HG03342 (cell line): ENCODE measurements at regions not wholly inside any gene's neighbourhood (a gene's known extent, or its start where the extent isn't known, plus 50 kb on each side); places are given as distances from the start of the nearest gene placed in this dataset.
"Not testable (repeated sequence)": the region's sequence is repeated elsewhere in the genome, so short reads cannot be mapped to it uniquely, and the experiment has no call there.

Source experiments
- ATAC-seq: cut with Tn5 transposase; IDR thresholded peaks from one replicate; pipeline ENCODE4 v1.9.1; 2021; ENCODE audit warnings: mild to moderate bottlenecking, moderate library complexity; ENCODE audit not compliant: unreplicated experiment

DNA sequence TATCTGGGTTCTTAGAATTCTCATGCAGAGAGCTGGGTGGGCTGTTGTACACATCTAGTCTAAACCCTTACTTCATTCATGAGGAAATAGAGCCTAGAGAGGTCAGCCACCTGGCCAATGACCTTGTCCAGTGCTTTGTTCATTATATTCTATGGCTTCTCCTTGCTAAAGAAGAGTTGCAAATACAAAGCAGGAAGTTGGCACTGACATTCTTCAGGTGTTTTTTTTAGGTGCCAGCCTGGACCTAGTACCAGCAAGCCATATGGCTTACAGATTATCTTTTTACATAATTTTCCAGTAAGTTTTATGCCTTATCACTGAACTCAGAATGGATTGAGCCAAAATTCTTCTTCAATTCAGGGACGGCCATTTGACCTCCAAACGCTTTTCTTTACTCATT is 54.7 kb upstream of the PGM2 start:
- no peak for ATAC-seq

DNA sequence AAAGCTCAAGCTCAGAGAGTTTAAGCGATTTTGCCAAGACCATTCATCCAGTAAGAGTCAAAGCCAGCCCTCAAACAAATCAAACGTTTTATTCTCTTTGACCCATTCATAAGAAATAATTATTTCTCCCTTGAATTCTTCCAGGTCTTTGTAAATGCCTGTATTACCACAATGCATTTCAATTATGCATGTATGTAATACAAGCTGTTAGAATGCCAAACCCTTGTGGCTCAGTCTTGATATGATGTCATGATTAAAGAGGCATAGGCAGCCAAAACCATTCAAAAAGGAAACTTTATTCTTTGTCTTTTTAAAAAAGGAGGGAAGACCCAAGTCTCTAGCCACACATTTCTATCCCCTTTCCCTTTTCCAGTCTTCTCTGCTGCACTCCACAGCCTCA is 56.5 kb upstream of the PGM2 start:
- no peak for ATAC-seq

DNA sequence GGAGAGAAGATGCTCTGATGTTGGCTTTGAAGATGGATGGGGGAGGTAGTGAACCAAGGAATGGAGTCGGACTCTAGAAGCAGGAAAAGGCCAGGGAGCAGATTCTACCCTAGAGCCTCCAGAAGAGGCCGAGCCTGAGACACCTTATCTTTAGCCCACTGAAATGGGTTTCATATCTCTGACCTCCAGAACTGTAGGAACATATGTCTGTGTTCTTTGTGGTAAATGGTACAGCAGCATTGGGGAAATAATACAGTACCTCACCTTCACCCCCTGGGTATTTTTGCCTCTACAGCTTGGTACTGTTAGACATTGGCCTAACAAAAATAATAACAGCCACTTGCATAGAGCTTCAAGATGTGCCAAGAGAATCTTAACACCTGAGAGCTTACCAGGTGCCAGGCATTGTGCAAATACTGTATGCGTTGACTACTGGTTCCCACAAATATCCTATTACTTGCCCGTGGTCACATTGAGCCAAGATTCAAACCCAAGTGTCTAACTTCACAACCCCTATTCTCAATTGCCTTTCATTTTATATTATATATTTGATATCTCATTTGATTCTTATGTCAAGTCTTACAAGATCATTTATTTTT is 57.0 kb upstream of the PGM2 start:
- ATAC-seq: no peak

DNA sequence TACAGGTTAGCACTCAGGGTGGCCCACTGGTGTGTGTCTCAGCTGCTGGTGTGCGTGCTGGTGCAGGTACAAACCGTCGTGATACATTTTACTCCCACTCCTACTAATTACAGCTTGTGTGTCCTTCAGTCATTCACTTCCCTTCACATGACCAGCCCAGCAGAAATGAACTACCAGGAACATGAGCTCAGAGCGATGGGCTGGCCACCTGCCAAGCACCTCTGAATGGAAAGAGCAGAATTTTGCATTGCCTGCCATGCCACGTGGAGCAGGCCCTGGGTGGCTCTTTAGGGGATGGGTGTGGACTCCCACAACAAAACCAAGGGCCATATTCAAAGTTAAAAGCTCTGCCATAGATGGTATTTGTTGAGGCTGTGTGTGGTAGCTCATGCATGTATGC is 58.9 kb upstream of the PGM2 start:
- no peak for ATAC-seq

DNA sequence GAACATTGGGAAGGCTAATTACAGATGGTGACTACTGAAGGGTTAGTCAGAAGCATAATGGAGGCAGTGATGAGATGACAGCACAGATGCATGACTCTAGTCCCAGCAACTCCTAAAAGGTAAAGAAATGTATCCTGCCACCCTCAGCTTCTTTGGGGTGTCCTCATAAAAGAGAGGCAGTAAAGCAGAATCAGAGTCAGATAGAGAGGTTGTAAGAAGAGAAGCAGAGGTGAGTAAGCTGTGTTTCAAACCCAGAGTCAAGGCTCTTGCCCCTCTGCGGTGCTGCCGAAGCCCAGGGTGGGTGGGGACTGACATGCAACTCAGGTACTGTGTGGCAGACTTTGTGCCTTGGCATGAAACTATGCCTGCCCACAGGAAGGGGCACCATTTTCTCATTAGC is 59.5 kb upstream of the PGM2 start:
- no peak for ATAC-seq

DNA sequence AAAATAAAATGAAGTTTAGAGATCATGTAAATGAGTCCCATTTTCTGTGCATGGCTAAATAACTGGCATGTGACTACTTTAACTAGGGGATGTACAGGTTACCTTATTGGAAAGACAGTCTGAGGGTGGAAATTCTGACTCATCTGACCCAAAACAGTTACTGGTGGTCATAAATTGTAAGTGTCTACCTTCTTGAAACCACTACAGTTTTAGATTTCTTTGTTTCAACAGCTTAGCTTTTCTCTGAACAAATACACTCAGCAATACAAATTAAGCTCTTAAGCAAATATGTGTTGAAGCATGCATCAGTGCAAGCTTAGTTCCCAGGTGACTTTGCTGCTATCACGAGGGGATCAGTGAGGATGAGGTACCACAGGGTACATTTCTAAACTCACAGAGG is 60.7 kb upstream of the PGM2 start:
- peak; percentile 54 for ATAC-seq

DNA sequence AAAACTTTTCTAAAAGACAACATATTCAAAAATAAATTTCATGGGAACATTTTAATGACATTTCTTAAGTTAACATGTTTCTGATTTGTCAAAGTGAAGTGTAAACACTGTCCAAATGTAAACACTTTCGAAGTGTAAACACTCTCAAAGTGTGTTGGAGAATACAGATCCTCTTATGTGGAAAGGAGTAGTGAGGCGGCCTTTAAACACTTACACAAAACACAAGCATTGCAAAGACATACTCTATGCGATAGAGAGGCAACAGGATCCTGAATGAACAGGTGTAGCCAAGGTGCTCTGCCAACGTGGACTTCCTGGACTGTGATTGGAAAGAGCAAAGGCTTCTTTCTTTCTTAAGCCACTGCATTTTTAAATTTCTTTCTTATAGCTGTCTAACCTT is 62.7 kb upstream of the PGM2 start:
- no peak for ATAC-seq

DNA sequence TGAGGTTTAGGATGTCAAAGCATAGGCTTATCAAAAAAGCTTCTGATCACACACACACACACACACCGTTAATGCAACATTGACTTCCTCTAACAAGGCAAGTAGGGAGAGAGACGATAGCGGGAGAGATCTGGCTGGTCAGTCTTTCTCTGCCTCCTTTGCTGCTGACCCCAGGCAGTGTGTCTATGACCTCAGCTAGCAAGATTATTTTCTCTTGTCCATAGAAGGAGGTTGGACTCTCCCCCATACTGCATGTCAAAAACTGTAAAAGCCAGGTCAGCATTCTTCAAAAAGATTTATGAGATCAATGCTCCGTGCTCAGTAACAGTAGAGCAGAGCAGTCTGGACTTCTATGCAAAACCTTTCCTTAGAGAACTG is 63.5 kb upstream of the PGM2 start:
- no peak for ATAC-seq

DNA sequence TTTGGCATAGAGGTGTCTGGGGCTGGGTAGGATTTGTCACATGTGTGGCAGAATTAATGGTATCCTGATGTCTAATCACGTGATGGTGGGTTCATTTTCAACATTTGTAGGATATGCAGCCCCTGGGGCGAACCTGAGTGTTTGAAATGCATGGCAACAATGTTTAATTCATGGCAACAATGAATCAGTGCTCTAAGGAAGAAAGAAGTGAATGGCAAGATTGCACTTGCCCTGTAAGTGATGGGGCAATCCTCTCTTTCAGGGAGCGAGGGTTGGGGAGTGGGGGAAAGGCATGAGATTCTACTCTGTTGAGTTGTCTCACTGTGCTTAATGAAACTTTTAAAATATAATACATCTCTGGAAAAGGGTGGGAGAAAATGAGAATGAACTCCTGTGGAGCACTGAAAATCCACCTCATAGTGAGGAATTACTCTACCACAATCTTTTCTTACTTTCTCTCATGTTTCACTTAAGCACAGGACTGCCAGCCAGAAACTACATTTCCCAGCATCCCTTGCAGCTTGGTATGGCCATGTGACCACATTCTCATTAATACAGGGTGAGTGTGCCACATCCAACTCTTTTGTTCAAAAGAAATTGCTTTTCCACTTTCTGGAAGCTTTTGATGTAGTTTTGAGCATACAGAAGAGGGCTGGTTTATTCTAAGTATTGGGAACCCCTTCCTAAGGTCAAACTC is 64.0 kb upstream of the PGM2 start:
- no peak for ATAC-seq

DNA sequence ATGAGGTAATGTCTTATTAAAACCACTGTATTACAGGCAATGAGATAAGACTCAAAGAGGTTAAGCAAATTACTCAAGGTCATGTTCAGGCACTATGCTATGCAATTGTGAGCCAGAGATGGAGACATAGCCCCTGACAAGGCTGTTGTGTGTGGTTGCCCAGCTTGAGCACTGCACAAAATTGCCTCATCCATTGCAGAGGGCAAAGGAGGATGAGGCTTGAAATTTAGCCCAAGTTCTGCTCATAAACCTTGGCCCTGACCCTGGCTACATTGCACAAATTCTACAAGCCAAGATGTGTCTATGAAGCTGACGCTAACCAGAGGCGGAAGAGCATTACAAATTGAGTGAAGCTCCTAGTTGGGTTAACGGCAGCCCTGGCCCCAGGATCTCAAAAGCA is 65.6 kb upstream of the PGM2 start:
- no peak for ATAC-seq

DNA sequence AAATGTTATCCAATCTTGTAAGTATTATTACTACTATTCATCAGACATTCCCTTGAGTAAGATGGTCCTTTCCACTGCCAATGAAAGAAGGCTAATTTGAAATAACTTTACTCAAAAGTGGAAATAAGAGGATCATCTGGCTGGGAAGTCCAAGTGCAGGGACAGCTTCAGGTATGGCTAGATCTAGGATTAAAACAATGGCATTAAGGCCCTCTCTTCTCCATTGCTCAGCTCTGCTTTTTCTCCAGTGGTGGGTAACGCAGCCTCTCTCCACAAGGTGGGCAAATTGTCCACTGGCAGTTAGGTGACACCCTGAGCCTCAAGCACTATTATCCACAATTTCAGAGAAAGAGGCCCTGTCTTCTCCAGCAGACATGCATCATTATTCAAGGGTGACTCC is 66.7 kb upstream of the PGM2 start:
- ATAC-seq: no peak

DNA sequence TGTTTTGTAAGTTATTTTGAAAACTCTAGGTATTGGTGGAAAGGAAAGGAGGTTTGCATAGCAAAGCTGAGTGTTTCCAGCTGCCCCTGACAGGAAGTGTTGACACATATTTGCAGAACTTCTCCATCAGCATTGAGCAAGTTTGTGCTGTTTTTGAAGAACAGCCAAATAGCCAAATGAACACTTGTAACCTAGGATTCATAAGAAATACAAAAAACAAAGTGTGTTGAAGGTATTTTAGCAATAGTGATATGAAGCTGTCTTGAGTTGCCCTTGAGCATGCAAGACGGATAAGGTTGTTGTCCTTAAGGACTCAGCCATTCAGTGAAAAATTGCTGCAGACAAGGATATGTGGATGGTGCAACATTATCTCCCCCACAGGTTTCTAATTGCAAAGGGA is 68.3 kb upstream of the PGM2 start:
- no peak for ATAC-seq

DNA sequence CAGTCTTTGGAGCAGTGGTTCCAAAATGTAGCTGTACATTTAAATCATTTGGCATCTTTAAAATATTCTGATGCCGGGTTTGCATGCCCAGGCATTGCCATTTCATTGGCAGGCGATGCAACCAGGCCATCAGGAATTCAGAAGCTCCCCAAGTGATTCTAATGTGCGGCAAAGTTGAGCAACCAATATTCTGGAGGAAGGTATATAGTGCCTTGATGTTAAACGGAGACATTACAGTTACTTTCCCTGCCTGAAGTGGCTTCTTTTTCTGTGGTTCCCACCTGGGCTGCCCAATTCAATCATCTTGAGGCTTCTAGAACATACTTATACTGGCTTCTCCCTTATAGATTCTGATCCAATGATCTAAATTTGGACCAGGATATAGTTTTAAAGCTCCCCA is 68.7 kb upstream of the PGM2 start:
- ATAC-seq: no peak

DNA sequence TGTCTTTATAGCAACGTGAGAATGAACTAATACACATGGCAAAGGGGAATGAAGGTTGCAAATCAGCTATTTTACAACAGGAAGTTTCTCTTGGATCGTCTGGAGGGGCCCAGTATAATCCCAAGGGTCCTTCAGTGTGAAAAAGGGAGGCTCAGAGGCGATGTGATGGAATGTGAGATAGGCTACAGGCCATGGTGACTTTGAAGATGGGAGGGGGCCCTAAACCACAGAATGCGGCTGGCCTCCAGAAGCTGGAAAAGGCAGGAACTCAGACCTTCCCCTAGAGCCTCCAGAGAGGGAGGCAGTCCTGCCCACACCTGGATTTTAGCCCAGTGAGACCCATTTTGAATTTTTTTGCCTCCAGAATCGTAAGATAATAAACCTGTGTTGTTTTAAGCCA is 69.4 kb upstream of the PGM2 start:
- ATAC-seq: no peak

DNA sequence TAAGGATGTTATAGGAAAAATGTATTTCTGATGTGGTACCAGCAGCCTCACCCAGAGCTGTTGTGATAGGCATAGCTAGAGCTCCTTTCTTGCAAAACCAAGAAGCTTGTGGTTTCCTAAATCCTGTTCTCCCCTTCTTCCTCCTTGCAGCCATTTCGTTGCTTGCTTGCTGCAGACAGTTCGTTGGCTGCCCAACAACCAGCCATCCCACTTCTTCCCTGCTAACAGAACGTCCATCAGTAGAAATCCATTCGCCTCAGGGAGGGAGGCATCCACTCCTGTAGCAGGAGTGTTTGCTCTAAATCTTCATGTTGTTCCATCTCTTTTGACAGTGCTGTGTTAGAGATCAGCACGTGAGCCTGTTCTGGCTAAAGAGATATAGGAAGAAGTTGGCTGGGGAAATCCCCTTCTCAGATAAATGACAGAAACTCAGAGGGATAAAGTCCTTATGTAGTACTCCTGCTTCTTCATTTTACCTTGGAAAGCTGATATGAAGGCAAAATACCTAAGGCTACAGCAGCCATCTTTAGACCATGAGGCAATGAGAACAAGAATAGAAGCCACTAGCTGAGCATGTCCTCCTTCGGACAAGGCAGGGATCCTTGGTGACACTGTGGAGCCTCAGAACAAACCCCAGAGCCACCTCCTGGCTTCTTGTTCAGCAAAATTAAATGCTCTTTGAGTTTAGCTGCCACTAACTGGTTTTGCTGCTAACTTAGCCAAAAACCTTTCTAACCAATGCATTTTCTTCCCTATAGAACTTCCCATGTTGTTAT is 68.4 kb upstream of the RELL1 start:
- ATAC-seq: no peak

DNA sequence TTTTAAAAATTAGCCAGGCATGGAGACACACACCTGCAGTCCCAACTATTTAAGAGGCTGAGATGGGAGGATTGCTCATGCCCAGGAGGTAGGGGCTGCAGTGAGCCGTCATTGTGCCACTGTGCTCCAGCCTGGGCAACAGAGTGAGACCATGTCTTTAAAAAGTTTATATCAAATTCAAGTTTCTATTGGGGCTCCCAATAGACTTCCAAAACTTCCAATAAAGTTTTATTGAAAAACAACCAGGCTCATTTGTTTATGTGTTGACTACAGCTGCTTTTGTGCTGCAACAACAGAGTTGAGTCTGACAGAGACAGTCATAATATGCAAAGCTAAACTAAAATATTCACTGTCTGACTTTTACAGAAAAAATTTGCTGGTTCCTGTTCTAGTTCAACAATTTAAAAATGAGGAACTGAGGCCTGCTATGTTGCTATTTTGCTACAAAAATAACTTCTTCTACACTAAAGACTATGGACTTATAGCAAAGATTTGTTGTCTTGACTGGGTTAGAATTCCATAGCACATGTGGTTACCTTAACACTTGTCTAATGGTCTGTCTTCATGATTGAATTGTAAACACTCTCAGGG is 63.3 kb upstream of the RELL1 start:
- ATAC-seq: peak; percentile 61

DNA sequence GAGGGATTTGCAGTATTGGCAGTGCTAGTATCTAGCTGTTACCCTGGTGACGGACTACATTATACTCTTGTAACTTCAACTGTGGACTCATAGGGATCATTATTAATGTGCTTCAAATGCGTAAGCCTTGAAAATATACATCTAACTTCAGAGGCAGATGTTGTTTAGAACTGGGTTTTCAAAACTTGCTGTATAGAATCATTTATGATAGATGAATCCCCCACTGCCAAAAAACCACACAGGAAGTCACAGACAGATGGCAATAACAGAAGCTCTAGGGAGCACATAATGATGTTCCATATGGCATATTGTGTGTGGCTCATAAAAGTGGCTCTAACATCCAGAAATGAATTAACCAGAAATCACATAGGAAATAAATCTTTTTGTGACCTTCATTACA is 62.3 kb upstream of the RELL1 start:
- ATAC-seq: no peak

DNA sequence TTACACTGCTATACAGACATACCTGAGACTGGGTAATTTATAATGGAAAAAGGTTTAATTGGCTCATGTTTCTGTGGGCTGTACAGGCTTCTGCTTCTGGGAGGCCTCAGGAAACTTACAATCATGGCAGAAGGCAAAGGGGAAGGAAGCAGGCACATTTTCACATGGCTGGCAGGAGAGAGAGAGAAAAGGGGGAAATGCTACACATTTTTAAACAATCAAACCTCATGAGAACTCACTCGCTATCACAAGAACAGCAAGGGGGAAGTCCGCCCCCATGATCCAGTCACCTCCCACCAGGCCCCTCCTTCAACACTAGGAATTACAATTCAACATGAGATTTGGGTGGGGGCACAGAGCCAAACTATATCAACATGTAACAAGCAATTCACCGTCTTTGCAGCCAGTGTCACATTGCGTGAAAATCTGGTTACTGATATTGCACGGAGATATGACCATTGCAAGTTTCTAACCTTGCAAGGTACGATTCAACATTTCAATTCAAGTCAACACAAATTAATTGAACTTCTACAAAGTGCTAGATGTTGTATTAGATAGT is 61.7 kb upstream of the RELL1 start:
- no peak for ATAC-seq

DNA sequence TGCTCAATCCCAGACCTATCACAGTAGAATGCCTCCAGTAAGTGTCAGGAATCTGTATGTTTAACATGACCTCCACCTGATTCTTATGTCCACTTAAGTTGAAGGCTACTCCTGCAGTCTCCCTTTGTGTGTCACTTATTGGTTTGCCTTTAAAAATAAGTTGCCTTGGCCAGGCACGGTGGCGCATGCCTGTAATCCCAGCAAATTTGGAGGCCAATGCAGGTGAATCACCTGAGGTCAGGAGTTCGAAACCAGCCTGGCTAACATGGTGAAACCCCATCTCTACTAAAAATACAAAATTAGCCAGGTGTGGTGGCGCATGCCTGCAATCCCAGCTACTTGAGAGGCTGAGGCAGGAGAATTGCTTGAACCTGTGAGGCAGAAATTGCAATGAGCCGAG is 60.7 kb upstream of the RELL1 start:
- not testable (repeated sequence) for ATAC-seq

DNA sequence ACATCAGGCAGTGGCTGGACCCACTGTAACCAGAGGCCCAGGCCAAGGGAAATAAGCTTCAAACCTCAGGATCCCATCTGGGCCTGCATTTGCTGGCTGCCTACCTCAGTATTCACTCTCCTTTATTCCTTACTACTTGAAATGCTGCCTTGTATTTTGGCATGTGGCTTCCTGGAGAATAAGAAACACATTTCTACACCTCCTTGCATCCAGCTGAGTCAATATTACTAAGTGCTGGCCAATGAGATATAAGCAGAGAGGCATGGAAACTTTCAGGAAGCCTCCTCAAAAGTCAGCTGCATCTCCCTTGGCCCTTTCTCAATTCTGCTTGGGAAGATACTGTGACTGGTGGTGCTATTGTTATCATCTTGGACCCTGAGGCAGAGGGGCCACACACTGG is 59.8 kb upstream of the RELL1 start:
- no peak for ATAC-seq

DNA sequence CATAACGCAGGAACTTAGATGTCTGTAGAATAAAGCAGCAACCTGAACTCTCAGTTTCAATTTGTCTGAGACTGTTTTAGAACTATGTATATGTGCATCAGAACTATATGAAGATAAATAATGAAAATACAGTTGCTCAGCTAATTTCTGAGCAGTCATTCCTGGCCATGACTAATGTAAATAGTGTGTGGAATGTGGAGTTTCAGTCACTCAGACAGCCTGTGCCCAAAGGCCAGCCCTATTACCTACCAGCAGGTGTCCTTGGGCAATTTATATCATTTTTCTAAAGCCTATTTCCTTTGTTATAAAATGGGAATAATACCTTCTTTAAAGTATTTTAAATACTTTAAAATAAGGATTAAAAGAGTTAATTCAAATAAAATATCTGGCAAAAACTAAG is 56.0 kb upstream of the RELL1 start:
- no peak for ATAC-seq

DNA sequence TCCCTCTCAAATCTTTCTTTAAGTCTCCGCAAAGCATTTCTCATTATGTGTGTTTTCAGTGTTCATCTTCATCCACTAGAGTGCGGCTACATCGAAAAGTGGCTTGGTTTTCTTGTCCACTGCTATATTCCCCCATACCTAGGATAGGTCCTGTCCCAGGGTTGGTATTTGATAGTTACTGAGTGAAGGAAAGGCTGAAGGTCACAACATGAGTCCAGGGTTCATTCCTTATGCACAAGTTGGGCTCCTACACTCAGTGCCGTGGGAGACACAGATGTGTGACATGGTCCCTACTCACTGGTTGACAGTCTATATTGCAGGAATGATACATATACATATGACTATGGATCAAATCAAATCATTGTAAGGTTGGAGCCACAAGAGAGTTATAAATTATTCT is 55.4 kb upstream of the RELL1 start:
- ATAC-seq: no peak
